ENCODE measurements at regions not wholly inside any gene's neighbourhood (a gene's known extent, or its start where the extent isn't known, plus 50 kb on each side); places are given as distances from the start of the nearest gene placed in this dataset.
"Not testable (repeated sequence)": the region's sequence is repeated elsewhere in the genome, so short reads cannot be mapped to it uniquely, and the experiment has no call there.

DNA sequence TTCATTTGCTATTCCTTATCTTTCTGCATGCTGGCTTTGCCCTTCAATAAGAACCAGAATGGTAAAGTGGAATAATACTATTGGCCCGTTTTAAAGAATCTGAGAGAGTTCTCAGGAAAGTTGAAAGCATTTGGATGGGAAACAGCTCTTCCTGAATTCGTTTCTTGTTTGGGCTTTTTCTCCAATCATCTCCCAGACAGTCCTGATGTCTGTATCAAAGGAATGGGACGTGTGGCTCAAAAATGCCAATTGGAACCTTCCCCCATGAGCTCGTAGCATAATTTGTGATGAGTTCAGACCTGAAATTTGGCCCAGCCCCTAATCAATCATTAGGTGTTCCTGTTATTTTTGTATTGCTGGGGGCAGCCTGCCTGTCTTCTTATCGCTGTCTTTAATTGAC lies 75.8 kb upstream of the BACH2 start:
- DNase-seq (ENCODE audit: low read depth, low spot score), result no peak

DNA sequence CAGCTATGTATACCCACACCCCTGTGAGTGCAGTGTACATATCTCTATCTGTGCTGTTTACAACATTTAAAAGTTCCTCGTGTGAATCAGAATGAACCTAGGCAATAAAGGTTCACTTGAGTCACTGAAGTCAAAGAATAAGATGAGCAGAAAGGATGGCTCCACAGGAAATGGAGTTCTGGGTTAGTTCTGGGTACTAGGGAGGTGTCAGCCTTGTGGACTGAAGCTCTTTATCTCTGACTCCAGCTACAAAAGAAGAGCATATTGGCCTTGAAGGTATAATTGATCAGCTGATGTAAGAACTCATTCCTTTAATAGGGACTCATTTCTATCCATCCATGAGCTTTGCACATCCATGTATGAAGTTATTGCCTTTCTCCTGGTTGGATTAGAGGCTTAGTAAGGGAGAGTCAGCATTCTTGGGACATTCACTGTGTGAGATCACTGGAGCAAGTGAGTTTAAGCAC lies 73.9 kb upstream of the BACH2 start:
- no peak for DNase-seq (ENCODE audit: low read depth, low spot score)

DNA sequence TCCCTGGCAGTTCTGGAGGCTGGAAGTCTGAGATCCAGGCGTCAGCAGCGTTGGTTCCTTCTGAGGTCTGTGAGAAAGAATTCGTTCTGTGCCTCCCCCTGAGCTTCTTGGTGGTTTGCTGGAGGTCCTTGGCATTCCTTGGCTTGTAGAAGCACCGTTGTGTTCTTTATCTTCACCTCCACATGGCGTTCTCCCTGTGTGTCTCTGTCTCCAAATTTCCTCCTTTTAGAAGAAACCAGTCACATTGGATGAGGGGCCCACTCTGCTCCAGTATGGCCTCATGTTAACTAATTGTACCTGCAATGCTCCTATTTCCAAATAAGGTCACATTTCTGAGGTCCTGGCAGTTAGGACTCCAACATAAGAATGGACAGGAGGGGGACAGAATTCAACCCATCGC lies 73.0 kb upstream of the BACH2 start:
- no peak for DNase-seq (ENCODE audit: low read depth, low spot score)

DNA sequence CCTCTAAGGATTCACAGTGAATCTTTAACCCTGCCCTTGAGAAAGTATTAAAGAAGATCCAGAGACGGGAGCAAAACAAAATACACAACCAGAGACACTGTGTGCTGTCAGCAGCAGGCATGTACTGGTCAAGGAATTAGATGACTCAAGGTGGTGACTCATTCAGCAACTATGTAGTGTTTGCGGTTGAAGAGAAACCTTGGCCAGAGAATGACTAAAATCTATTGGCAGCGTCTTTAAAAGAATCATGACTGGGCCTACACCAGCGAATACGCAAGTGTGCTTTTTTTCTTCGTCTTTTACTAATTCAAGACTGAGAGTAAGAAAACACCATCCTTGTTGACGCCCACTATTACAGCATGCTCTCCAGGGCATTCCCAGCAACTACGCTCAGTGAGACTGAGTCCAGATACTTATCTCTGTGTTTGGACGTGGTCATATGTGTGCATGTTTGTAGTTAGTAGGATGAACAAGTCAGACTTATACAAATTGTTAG lies 72.4 kb upstream of the BACH2 start:
- no peak for DNase-seq (ENCODE audit: low read depth, low spot score)

DNA sequence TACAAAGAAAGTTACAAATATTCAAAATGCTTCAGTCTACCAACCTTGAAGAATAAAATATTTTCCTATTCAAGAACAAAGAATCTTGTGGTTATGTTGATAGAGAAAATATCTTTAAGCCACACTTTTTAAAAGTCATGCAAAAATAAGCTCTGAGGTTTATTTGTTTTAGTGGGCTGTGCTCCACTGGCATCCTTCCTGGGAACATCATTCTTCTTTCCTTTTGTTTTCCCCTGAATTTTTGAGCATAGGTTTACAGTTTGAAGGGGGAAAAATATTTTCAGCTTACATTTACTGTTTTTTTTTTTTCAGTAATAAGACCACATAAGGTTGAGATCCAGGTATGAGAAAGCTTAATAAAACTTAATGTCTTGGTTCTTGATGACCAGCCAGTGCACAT lies 72.0 kb upstream of the BACH2 start:
- no peak for DNase-seq (ENCODE audit: low read depth, low spot score)

DNA sequence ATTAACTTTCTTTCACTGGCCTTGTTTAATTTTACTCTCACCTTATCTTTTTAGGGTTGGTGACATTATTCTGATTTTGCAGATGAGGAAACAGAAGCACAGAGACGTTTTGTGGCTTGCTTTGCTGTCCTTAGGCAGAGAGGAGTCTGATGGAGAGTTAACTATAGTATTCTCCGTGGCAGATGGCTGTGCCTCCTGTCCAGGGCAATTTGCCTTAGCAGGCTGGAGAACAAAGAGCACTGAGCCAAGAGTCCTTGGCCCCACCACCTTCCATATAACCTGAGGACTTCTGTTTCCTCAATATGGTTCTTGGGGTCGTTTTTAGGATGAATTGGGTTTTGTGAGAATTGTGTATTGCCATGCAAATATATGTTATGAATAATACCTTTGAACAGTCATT lies 71.4 kb upstream of the BACH2 start:
- no peak for DNase-seq (ENCODE audit: low read depth, low spot score)

DNA sequence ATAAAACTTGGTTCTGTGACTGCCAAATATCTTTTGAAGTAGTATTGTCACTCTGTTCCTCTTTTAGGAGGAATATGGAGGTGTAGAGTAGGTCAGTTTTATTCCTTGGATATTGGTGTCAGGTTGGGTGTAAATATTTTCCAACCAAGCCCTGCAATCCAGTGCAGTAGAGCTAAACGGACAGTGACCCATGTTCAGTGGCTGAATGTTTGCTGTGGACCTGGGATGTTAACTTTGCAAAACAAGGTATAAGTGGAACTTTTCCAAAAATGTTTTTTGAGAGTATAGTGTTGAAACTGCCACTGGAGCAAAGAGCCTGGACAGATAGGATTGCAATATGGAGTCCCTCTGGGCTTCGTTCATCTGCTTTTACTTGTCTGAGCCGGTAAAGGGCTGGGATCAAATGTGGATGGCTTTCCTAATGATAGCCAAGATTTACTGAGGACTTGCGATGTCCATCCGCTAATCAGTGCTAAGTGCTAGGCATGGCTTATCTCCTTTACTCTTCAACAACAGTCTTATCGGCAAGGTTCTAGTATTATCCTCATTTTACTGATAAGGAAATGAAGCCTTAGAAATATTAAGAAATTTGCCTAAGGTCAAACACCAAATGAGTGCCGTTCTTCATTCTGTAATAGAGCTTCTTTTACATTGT lies 69.0 kb upstream of the BACH2 start:
- DNase-seq (ENCODE audit: low read depth, low spot score), result no peak

DNA sequence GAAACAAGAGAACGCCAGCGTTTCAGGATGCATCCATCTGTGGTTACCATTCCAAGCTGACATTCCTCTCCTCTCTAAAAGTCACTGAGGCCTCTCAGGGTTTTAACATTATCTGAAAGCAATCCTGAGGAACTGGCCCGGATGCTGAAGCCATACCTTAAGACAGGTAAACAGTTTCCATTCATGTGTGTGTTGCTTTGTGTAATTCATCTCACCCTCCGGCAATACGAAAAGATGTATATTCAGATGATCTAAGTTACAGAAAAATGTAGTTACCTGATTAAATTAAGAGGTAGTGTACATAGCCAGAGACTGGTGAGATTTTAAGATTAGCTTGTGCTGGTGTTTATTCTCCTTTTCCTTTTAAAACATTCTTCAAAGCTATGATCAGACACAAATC lies 68.4 kb upstream of the BACH2 start:
- DNase-seq (ENCODE audit: low read depth, low spot score), result no peak

DNA sequence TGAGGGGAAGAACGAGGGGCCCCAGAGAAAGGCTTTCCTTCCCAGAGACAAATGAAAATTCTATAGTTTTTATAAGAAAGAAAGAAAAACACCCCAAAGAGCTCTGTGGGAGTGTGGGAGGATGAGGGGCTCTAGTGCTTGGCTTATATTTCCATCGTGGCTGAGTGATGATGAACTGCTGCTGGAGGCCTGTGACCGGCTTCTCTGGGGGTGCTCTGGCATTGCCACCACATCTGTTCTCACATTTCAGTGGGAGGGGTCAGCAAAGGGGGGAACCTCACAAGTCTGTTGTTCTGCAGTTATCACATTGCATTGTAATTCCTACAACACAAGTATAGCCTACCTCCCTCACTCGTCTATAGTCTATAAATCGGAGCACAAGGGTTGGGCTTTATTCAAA lies 67.6 kb upstream of the BACH2 start:
- DNase-seq (ENCODE audit: low read depth, low spot score), result no peak

DNA sequence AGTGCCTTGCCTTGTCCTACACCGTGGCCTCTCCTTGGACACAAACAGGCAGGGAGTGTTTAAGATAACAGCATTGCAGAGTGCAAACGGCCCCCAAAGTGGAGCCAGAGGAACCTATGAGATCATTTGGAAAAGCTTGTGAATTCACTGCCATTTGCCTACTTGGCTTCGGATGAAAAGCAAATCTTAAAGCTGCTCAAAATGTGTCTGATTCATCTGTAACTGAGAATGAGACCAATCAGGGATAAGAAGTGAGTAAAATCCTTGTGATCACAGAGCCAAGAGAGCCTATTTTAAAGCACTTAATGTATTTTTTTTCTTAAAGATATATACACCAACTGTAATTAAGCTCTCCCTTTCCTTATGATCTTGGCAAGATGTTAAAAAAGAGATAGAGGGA lies 65.7 kb upstream of the BACH2 start:
- DNase-seq (ENCODE audit: low read depth, low spot score), result no peak

DNA sequence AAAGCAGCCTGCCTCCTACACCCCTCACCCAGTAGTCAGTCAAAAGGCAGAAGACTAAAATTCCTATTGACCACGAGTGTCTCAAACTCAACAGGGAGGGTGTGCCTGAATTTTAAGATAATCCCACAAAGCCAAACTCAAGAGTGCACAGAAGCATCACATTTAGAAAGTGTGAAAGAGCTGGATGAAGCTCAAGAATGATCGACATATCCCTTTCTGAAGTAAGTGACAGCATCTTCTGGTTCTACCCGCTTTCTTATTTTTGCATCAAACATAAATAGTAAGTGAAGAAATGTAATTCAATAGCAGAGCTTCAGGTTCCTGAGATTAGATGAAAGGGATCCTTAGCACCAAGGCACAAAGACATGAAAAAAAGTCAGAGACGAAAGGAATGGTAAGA lies 64.5 kb upstream of the BACH2 start:
- no peak for DNase-seq (ENCODE audit: low read depth, low spot score)

DNA sequence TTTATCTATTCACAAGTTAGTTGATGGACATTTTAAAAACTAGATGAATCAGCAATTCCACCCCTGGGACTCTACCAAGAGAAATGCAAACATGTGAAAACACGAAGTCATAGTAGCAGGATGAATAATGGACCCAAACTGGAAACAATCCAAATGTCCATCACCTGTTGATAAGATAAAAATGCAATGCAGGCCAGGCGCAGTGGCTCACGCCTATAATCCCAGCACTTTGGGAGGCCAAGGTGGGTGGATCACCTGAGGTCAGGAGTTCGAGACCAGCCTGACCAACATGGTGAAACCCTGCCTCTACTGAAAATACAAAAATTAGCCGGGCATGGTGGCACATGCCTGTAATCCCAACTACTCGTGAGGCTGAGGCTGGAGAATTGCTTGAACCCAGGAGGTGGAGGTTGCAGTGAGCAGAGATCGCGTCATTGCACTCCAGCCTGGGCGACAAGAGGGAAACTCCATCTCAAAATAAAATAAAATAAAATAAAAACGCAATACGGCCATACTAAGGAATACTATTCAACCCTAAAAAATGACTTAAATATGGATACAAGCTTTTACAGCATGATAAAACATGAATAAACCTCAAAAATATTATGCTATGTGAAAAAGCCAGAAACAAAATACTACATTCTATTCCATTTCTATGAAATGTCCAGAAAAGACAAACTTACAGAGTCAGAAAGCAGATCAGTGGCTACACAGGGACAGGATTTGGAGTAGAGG lies 61.6 kb upstream of the BACH2 start:
- DNase-seq (ENCODE audit: low read depth, low spot score), result not testable (repeated sequence)

DNA sequence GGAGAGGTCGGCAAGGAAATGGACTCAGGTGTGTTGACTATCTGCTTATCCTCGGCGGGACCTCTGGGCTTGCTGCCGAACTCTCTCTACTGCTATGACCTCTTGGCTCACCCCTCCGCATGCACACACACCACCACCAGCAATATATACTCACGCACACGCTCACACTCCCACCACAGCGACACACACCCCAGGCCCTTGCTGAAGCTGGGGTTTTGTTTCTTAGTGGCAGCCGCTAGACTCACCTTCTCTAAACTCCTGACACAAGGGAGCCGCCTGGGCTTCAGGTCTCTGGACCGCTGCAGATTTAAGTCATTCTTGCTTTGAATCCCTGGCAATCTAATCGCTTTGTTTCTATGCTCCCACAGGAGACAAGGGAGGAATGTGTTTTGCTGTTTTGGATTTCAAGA lies 59.4 kb upstream of the BACH2 start:
- DNase-seq (ENCODE audit: low read depth, low spot score), result no peak

DNA sequence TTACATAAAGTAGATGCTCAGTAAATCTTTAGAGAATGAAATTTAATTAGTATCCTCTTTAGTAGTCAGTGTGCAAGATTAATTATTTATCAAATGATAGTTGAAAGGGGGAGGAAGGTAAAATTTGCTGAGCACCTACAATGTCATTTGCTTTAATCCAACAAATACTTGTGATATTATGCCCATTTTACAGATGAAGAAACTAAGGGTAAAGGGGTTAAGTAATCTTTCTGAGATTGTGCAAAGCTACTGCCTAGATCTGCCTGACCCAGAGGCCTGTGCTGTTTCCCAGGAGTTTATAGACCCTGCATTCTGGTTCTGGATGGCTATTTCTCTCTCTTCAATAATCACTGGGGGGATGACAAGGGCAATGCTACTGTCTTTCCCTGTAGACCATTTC lies 58.3 kb upstream of the BACH2 start:
- no peak for DNase-seq (ENCODE audit: low read depth, low spot score)

DNA sequence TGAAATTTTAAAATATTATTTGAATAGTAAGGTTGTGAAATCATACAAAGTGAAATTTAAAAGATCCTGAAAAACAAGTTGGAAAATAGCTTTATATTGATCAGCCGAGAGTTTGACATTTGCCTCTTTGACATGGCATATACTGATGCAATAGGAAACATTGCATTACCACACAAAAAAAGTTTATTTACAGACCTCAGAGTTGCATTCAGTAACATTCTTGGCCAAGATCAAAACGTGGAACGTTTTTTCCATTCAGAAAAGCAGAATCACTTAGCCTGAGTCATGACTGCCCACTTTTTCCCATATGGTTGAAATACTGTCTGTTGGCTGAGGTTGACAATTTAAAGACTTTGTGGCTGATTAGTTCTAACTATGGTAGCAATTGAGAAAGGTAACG lies 55.1 kb upstream of the BACH2 start:
- no peak for DNase-seq (ENCODE audit: low read depth, low spot score)

DNA sequence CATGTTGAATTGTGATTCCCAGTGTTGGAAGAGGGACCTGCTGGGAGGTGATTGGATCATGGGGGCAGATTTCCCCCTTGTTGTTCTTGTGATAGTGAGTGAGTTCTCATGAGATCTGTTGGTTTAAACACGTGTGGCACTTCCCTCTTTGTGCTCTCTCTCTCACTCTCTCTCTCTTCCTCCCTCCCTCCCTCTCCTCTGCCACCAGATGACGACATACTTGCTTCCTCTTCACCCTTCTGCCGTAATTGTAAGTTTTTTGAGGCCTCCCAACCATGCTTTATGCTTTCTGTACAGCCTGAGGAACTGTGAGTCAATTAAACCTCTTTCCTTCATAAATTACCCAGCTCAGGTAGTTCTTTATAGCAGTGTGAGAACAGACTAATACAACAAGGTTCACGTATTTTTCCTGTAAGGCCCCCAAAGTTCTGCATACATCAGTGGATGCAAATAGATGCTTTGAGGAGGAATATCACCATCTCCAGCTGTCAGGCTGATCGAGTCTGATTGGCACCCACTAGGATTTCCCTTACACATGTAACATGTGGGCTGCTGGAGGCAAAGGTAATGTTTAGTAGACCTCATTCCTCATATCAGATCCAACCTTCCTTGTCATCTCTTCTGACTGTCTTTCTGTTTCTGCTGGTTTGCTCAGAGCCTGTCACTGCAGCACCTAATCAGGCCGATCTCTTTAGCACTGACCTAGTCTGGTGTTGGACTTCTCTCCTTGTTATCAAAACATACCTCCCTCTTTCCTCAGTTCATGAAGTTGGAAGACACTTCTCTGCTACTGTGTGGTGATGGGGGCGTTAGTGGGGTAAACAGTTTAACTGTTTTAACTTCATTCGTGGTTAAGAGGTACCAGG lies 54.3 kb upstream of the BACH2 start:
- DNase-seq (ENCODE audit: low read depth, low spot score), result no peak

DNA sequence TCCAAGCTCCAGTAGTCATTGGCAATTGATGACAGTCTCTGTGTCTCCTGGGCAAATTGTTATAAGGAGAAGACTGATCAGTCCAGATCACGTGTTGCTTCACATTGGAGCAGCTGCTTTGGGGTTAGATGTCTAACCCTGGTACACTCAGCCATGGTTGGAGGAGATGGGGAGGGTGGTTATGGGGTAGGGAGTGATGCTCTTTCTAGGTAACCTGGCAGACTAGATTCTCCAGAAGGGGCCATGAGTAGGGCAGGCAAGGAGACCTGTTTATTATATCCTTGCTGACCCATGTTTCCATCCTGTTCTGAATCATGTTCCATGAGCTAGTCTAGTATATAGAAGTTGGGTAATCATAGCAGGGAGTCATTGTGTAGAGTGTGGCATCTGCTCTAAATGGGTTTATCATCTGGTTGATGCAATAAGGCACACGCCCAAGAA lies 50.8 kb upstream of the BACH2 start:
- no peak for DNase-seq (ENCODE audit: low read depth, low spot score)

DNA sequence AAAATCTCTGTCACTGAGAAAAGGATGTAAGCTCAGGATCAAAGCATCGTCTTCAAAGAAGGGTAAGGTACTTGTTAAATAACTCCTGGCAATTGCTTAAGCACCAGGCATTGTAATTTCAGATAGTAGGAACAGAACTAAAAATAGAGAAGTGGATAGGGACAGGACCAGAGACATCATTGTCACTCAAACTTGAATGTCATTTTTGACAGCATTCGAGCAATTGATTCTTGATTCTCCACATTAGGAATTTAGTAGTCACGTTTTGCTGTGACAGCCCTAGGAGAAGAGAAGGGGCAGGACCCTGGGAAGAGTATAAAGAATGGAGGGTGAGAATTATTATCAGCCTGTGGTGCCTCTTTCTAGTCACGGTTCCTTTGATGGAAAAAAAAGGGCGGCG lies 50.1 kb upstream of the BACH2 start:
- DNase-seq (ENCODE audit: low read depth, low spot score), result no peak

All from activated CD4-positive, CD25-positive, alpha-beta regulatory T cell treated with anti-CD3 and anti-CD28 coated beads, Interleukin-2, amount 50 U/mL, for 16 hours (primary cell).